HG02642 (cell line): ENCODE measurements at regions not wholly inside any gene's neighbourhood (a gene's known extent, or its start where the extent isn't known, plus 50 kb on each side); places are given as distances from the start of the nearest gene placed in this dataset.
A peak's percentile ranks its signal among the peaks of the same experiment; 100 is the strongest.
"Not testable (repeated sequence)": the region's sequence is repeated elsewhere in the genome, so short reads cannot be mapped to it uniquely, and the experiment has no call there.

ENCODE experiments used
- ATAC-seq: cut with Tn5 transposase; IDR thresholded peaks from one replicate; pipeline ENCODE4 v1.9.1; 2021; ENCODE audit warnings: mild to moderate bottlenecking; ENCODE audit not compliant: unreplicated experiment, poor library complexity

- no peak for ATAC-seq
Measured at GRCh38 chr6:96276305-96276704, 245.3 kb upstream of the UFL1 start.

DNA sequence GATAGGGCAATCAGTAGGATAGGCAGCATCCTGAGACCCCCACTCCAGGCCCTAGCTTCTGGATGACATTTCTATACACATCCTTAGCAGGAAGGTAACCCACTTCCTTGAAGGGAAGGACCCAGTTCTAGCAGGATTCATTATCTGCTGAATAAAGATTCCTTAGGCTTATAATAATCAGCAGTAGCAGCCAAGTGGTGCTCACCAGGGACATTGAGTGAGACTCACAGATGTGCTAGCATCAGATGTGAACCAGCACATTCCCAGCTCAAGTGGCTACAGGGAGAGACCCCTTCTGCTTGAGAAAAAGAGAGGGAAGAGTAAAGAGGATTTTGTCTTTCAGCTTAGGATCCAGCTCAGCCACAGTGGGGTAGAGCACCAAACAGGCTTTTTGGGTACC lies 244.8 kb upstream of the UFL1 start:
- no peak for ATAC-seq

DNA sequence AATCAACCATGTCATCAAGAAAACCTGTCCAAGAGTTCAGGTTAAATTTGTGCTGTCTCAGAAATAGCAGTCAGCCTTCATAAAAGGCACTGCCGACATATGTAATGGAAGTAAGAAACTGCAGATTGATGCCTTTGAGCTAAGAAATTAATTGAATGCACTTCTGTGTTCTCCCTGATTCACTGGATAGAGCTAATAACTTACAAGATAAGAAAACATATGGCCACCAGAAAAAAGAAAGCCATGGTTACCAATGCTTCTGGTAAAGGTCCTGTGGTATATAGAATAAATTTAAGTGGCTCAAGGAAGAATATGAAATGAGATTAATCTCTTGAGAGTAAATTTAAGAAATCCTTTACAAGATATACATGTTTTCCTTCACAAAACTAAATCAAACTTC lies 242.5 kb upstream of the UFL1 start:
- no peak for ATAC-seq

- ATAC-seq = no peak
Measured at GRCh38 chr6:96286503-96286902, 235.1 kb upstream of the UFL1 start.

- ATAC-seq = no peak
Measured at GRCh38 chr6:96299525-96299924, 222.1 kb upstream of the UFL1 start.

DNA sequence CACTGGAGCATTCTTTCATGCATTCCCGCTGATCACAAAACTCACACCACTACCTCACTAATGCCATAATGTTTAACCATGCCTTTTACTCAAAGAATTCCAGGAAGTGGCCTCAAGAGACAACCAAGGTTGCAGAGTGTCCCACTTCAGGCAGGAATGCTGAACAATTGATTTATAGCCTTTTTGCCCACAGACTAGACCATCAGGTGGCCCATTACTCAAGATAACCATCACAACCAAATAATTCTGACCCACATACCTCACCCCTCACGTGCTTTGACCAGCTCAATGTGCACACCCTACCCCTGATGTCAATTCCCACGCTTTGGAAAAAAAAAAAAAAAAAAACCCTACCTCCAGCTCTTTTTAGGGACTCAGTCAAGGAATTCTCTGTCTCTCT lies 220.6 kb upstream of the UFL1 start:
- ATAC-seq = no peak

DNA sequence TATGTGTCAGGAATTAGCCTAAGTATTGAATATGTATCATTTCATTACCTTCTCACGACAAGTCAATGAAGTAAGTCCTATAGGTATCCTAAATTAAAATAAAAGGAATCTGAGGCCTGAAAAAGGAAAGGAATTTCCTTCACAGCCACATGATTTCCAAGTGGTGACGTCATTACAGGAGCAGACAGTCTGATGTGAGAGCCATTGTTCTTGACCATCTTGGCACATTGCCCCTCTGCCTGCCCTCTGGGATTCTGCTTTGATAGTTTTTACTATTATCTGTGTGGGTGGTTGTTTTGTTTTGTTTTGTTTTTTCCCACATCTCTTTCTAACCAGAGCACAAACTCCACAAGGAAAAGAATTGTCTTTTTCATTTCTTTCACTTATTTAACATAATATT lies 219.8 kb upstream of the UFL1 start:
- ATAC-seq = no peak

- no peak for ATAC-seq
Measured at GRCh38 chr6:96302991-96303390, 218.6 kb upstream of the UFL1 start.

- ATAC-seq = peak; percentile 88
Measured at GRCh38 chr6:96304997-96305396, 216.6 kb upstream of the UFL1 start.

DNA sequence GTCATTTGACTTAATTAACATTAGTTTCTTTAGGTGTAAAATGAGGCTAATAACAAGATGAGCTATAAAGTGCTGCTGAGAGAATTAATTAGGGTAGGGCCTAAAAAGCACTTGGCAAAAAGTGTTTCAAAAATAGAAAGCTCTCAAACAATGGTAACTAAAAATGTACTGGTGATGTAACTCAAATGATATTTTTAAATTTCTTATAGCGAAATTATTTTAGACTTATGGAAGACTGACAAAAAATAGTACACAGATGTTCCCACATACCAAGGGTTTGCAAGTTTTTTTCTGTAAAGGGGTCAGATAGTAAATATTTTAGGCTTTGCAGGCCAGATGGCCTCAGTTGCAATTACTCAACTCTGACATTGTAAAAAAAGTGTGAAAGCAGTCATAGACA lies 190.7 kb upstream of the UFL1 start:
- no peak for ATAC-seq

DNA sequence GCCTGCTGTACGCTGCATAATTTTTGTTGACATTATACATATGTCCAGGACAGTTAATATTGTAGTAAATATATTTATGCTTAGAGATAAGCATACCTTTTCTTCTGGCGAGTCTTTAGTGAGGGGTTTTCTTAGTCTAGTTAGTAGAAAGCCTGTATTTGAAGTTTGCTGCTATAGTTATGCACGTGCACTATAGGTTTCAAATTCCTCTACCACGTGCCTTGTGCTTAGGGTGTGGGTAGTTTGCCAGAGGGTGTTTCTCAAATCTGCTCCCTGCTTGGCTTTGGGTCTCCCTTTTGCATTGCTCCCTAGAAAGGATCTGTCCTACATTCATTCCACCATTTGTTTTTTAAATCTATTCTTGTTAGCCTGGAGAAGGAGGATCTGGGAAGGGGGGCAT lies 181.4 kb upstream of the UFL1 start:
- no peak for ATAC-seq

- ATAC-seq = no peak
Measured at GRCh38 chr6:96345501-96345900, 176.1 kb upstream of the UFL1 start.

GRCh38 chr6:96381246-96381645 lies 140.4 kb upstream of the UFL1 start:
- ATAC-seq = no peak

DNA sequence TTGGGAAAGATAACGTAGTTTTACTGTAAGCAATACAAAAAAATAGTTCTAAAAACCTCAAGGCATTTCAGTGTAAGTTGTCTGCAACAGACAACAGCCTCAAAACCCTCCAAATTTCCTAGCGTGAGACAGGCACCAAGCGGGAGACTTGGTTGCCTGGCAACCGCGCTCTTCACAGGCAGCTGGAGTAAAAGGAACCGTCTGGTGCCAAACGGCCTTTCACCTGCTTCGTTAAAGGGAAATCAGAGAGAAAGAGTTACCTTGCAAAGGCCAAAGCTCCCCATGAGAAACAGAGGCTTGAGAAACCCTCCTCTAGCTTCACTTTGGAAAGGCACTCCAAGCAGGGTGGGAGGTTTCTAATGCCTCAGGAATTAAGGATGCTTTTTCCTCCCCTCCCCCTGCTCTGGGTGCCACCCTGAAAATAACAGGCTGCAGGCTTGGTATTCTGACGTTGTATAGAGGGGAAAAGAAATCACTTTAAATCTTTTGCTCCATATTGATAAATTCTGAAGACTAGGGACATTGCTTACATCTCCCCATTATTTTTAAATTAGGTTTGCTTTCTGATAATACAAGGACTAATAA lies 129.7 kb upstream of the UFL1 start:
- no peak for ATAC-seq

- ATAC-seq = no peak
Measured at GRCh38 chr6:96394727-96395126, 126.9 kb upstream of the UFL1 start.

DNA sequence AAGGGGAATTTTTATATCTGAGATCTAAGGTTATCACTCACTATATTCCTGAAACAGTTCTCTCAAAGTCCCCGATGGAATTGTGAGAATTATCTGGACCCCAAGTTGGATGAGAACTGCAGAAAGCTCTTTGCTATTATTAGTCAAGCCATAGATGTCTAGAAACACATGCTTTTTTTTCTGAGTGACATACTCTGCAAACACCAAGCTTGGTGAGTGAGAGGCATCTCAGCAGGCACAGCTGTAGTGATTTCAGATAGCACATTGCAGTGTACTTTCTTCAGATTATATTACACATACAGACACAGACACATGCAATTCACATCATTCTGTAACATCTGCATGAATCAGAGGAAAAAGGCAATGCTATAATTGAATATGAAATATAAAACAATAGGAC lies 111.1 kb upstream of the UFL1 start:
- ATAC-seq = no peak

DNA sequence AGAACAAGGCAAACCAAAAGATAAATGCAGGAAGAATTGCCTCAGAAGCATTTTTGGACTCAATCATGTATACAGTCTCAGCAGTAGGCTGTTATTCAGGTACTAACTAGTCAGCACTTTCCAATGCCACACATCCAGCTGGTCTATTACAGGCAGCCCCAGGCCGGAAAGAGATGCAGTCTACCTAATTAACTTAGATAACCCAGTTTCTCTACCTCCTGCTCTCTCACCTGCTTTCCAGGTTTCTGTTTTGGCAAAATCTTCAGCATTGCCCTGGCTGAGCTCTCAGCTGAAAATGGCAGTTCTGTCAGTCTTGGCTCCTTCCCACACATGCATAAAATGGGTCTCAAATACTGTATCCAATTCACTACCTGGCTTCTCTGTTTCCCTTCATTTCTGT lies 101.3 kb upstream of the UFL1 start:
- no peak for ATAC-seq

DNA sequence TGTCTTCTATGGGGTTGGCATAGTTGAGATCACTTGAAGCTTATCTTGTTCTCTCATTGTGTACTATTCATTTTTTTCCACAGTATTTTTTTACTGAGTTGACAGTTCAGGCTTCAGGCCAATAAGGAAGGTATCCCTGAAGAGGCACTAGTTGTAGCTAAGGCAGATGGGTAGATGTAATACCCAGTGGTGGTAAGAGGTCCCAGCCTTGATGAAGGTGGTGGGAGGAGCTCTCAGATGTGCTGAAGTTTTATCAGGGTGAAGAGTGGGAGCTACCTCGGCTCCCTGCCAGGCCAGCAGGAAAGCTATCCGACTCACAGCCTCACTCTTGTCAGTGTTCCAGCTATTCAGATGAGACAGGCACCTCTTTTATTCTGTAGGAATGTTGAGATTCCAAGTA lies 87.7 kb upstream of the UFL1 start:
- no peak for ATAC-seq

GRCh38 chr6:96436398-96436797 lies 85.2 kb upstream of the UFL1 start:
- ATAC-seq = no peak

DNA sequence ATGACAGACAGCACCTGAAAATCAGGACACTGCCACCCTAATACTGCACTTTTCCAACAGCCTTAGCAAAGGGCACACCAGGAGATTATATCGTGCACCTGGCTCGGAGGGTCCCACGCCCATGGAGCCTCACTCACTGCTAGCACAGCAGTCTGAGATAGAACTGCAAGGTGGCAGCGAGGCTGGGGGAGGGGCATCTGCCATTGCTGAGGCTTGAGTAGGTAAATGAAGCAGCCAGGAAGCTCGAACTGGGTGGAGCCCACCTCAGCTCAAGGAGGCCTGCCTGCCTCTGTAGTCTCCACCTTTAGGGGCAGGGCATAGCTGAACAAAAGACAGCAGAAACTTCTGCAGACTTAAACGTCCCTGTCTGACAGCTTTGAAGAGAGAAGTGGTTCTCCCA lies 84.4 kb upstream of the UFL1 start:
- not testable (repeated sequence) for ATAC-seq

DNA sequence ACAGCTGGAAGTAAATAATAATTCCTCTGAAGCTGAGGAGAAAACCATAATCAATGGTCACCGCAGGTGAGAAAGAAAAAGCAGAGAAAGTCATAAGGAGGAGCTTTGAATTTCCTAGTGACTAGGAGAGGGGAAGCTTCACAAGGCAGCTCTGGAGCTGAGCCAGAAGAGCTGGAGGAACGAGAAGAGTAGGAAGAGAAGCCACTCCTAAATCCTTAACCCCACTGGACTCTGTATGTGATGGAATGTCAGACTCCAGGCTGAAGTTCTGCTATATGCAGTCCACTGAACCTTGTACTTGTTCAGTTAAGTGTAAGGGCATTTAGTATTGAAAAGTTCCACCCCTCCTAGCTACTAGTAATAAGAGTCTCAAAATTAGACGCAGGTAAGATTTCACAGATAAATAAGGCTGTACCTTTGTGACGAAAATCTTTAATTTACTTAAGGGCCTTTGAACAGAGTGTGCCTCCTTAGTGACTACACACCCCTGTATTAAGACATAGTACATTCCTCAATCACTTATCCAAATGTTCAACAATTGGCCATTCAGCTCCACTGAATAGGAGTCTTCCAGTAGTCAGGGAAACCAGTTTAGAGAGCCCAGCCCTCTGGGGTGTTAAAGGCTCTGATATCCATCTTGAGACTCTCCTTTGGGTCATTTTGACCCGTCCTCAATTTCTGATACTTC lies 71.4 kb upstream of the UFL1 start:
- no peak for ATAC-seq

DNA sequence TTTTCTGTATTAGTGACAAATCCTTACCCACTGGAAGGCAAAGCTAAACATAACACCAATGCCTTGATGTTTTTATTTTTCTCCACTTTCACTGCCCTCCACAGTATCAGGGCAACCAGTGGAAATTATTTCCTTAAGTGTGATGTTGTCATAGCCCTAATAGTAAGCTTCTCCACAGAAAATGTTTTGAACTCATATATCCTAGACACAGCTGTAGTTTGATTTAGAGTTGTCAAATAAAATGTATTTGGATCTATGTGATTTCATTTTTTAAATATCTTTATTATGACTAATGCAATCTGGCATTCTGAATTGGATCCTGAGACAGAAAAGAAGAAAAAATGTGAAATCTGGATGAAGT lies 70.9 kb upstream of the UFL1 start:
- no peak for ATAC-seq

DNA sequence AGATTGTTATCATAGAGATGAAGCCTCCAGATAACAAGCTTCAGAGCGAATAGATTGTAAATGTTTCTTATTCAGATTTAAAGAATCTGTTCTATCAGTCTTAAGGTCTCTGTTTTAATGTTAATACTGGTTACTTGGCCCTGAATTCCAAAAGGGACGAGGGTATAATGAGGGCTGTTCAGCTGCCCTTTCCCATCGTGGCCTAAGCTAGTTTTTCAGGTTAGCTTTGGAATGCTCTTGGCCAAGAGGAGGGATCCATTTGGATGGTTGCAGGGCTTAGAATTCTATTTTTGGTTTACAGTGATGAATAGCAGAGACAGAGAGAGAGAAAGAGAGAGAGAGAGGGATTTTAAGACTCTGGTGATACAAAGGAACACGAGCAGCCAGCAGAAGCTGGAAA lies 62.8 kb upstream of the UFL1 start:
- ATAC-seq = no peak
